Heart right ventricle (tissue), 16 donors: ENCODE measurements at regions not wholly inside any gene's neighbourhood (a gene's known extent, or its start where the extent isn't known, plus 50 kb on each side); places are given as distances from the start of the nearest gene placed in this dataset.

Source experiments
- ATAC-seq, 8 donors: fragments of 200-7000 bp; cut with Tn5 transposase; one replicate each; pipeline ENCODE4 v1.9.1; 2020; ENCODE audit warnings: mild to moderate bottlenecking in 8 of 8, moderate library complexity in 8 of 8, moderate number of reproducible peaks in 1 of 8
- DNase-seq, 2 donors: peaks; one replicate each; pipeline ENCODE4 v3.0.0-alpha.2; 2020
- H3K27ac ChIP-seq, 10 donors: fragments of 200-600 bp; sonication (generic) in 2 of 10; one replicate each; pipeline versions ENCODE4 v1.5.0 to v1.8.0; 2020 to 2022; ENCODE audit warnings: mild to moderate bottlenecking in 3 of 10
- H3K27me3 ChIP-seq, 7 donors: fragments of 200-600 bp; one replicate each; pipeline ENCODE4 v1.8.0; 2021 to 2022; ENCODE audit warnings: mild to moderate bottlenecking in 2 of 7
- H3K36me3 ChIP-seq, 9 donors: fragments of 200-600 bp; sonication (generic) in 1 of 9; one replicate each; pipeline versions ENCODE4 v1.5.0 to v1.8.0; 2020 to 2022; ENCODE audit warnings: mild to moderate bottlenecking in 2 of 9
- H3K4me1 ChIP-seq, 9 donors: fragments of 200-600 bp; sonication (generic) in 1 of 9; one replicate each; pipeline versions ENCODE4 v1.5.0 to v1.8.0; 2020 to 2022; ENCODE audit warnings: mild to moderate bottlenecking in 4 of 9
- H3K4me3 ChIP-seq, 10 donors: fragments of 200-600 bp; sonication (generic) in 2 of 10; one replicate each; pipeline versions ENCODE4 v1.5.0 to v1.8.0; 2020 to 2022; ENCODE audit warnings: mild to moderate bottlenecking in 7 of 10, moderate library complexity in 2 of 10
- H3K9me3 ChIP-seq, 11 donors: fragments of 200-600 bp in 10 of 11; sonication (generic) in 2 of 11; one replicate each; pipeline versions ENCODE4 v1.5.0 to v1.8.0; 2013 to 2022; ENCODE audit warnings: mild to moderate bottlenecking in 2 of 11, control low read depth in 1 of 11, moderate library complexity in 1 of 11
- WGBS, 2 donors: extraction: QIAGEN DNeasy Blood & Tissue Kit; methylation state at CpG; one replicate each; pipeline ENCODE4 v1.1.7; 2013; ENCODE audit warnings: inconsistent platforms in 1 of 2; 5-methylcytosine and 5-hydroxymethylcytosine counted together
- intact Hi-C, 10 donors: fragments of 100-400 bp; cut with DNase I; formaldehyde crosslinking; loops; one replicate each; pipeline versions ENCODE4 v1.11.1 to v1.14.2; 2022
- TF ChIP-seq, protein P1 (sequence below), 9 donors: fragments of 200-600 bp; sonication (generic) in 2 of 9; IDR thresholded peaks; one replicate each; pipeline versions ENCODE4 v1.5.0 to v1.8.0; 2021 to 2022; ENCODE audit warnings: antibody characterized with exemption in 9 of 9, mild to moderate bottlenecking in 5 of 9, moderate library complexity in 1 of 9
- donor health status: Arrhythmogenic right ventricular cardiomyopathy.
- donor health status: ischemic (EF 13 %, LVEDD 7.1; RV severe dilation, severe dysfunction).
- donor health status: healthy with polysubstance abuse.
- donor health status: DM: no; HTN: yes; CAD: no.
- donor health status: DM: no; HTN: no; CAD: no.
- donor health status: ischemic (EF 25% LVEDD 6.9; RV normal size, moderate dysfunction).
- donor health status: ischemic (EF 25% LVEDD 5.7; RV mildly dilated, moderate dysfunction).
- donor health status: healthy.
- donor health status: DM: yes; HTN: yes; CAD: no.
- donor health status: Ischemic cardiomyopathy.
- donor health status: ischemic (EF 35%, LVEDD 5.7; RV mildly dilated, moderate dysfunction).
- donor health status: nonischemic (EF 11% LVEDD 7.7; RV severe dilation, severe dysfunction).
- donor health status: DM: yes; HTN: yes; CAD: no.
- donor health status: PGD.
- donor health status: ischemic (EF 29% LVEDD 5.4; RV normal size, mild dysfunction).
- donor health status: nonischemic (EF 23%, LVEDD 6.1; RV moderate dilation, normal function).

GRCh38 chr5:146940295-146940694 is 61.7 kb upstream of the PPP2R2B start:
- Histone ChIP-seq H3K4me3 (no peak overlapping the region), H3K9me3 (no peaks in the 10 kb centered on the region), H3K4me1 (no peaks in the 10 kb centered on the region), H3K27ac (no peak overlapping the region), H3K27me3 (peaks cover 0 to 12% (median 0%) of the 10 kb centered on the region in 7 donors), H3K36me3 (no peaks in the 10 kb centered on the region)
- 89 to 91% methylated on average over 2 of the region's 2 CpGs for WGBS, 2 donors
- intact Hi-C loops: loop anchor here in 1 of 10 donors (5.0 kb wide), 1 partner anchor 587 kb away; no protein-coding TSS in a partner anchor
- ATAC-seq: no peak
- TF ChIP-seq, protein P1, sequence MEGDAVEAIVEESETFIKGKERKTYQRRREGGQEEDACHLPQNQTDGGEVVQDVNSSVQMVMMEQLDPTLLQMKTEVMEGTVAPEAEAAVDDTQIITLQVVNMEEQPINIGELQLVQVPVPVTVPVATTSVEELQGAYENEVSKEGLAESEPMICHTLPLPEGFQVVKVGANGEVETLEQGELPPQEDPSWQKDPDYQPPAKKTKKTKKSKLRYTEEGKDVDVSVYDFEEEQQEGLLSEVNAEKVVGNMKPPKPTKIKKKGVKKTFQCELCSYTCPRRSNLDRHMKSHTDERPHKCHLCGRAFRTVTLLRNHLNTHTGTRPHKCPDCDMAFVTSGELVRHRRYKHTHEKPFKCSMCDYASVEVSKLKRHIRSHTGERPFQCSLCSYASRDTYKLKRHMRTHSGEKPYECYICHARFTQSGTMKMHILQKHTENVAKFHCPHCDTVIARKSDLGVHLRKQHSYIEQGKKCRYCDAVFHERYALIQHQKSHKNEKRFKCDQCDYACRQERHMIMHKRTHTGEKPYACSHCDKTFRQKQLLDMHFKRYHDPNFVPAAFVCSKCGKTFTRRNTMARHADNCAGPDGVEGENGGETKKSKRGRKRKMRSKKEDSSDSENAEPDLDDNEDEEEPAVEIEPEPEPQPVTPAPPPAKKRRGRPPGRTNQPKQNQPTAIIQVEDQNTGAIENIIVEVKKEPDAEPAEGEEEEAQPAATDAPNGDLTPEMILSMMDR (IDR thresholded peaks at IDR 0.05): no peak
- DNase-seq: no peak

GRCh38 chr5:146944019-146944418 is 65.5 kb upstream of the PPP2R2B start:
- DNase-seq: no peak
- no peaks in the 10 kb centered on the region for H3K9me3 ChIP-seq
- WGBS, 2 donors: 91 to 96% methylated on average over 3 of the region's 3 CpGs
- no peaks in the 10 kb centered on the region for H3K4me1 ChIP-seq
- no peak overlapping the region for H3K4me3 ChIP-seq
- no peak overlapping the region for H3K27ac ChIP-seq
- intact Hi-C loops: loop anchor here in 1 of 10 donors (5.0 kb wide), 1 partner anchor 583 kb away; no protein-coding TSS in a partner anchor
- TF ChIP-seq, protein P1 (IDR thresholded peaks at IDR 0.05): no peak
- H3K27me3 ChIP-seq: peaks cover 0 to 20% (median 0%) of the 10 kb centered on the region in 7 donors
- ATAC-seq: no peak
- H3K36me3 ChIP-seq: no peaks in the 10 kb centered on the region

DNA sequence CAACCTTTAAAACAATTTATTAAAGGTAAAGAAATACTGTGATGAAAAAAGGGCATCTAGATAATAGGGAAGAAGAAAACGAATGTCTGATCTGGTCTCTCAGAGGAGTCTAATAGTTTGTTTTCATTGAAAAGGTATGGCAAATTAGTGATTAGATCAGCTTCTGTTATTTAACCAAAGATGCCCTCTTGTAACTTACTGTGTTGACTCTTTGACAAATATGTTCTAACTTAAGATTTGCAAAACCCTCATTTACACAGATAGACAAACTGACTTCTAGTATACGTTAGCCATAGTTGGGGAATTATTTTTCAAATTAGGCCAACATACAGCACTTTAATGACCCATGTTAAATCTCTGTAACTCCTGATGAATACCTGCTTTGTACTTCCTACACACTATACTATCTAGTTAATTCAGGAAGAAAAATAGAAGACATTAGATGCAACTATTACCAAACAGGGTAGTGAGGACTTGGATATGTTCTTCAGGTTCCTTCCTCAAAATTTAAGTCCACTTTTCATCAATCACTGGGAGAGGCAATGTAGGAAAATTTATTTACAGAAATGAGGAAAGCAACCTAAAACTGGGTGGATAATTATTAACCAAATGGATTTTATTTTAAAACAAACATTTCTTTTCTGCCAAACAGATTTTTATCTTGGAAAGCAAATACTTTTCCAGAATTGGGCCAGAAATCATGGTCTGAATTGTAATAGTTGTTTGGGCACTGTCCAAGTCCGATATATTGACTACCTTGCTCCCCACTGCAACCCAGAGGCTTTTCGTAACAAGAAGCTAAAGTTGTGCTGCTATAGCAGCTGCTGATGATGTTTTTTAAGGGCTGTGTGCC is 66.4 kb upstream of the PPP2R2B start:
- DNase-seq (no peak), ATAC-seq (no peak)
- WGBS, 2 donors: 70 to 72% methylated on average over 4 of the region's 4 CpGs
- Histone ChIP-seq H3K27ac (no peak overlapping the region), H3K4me1 (no peaks in the 10 kb centered on the region), H3K9me3 (no peaks in the 10 kb centered on the region), H3K4me3 (no peak overlapping the region), H3K36me3 (no peaks in the 10 kb centered on the region), H3K27me3 (peaks cover 0 to 20% (median 0%) of the 10 kb centered on the region in 7 donors)
- intact Hi-C loops: loop anchor here in 1 of 10 donors (5.0 kb wide), 1 partner anchor 582 kb away; no protein-coding TSS in a partner anchor
- TF ChIP-seq, protein P1 (IDR thresholded peaks at IDR 0.05): no peak

DNA sequence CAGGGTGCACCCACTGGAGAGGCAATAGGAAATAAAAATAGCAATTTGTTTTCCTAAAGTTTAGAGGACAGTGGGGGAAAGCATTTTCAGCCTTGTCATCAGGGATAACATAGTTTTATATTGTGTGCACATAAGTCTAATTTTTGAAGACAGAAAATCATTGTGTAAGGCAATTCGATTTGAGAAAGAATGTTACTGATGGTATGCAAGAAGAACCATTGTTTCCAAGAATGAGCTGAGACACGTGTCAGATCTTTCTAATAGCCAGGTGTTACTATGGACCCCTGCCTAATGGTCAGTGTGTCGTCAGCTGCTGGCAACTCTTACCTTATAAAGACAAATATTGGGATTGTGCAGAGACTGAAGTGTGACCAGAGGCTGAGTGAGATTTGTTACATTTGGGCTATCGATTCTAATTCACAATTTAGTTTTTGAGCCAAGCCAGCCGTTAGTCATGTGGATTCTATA is 67.1 kb upstream of the PPP2R2B start:
- no peak overlapping the region for H3K27ac ChIP-seq
- 68 to 71% methylated on average over 5 of the region's 5 CpGs for WGBS, 2 donors
- peaks cover 0 to 20% (median 0%) of the 10 kb centered on the region in 7 donors for H3K27me3 ChIP-seq
- H3K36me3 ChIP-seq: no peaks in the 10 kb centered on the region
- TF ChIP-seq, protein P1 (IDR thresholded peaks at IDR 0.05): no peak
- ATAC-seq (no peak), DNase-seq (no peak)
- H3K4me1 ChIP-seq: no peaks in the 10 kb centered on the region
- H3K9me3 ChIP-seq: no peaks in the 10 kb centered on the region
- intact Hi-C loops: no loop called here
- H3K4me3 ChIP-seq: no peak overlapping the region
